ENCODE measurements at regions not wholly inside any gene's neighbourhood (a gene's known extent, or its start where the extent isn't known, plus 50 kb on each side); places are given as distances from the start of the nearest gene placed in this dataset.

DNA sequence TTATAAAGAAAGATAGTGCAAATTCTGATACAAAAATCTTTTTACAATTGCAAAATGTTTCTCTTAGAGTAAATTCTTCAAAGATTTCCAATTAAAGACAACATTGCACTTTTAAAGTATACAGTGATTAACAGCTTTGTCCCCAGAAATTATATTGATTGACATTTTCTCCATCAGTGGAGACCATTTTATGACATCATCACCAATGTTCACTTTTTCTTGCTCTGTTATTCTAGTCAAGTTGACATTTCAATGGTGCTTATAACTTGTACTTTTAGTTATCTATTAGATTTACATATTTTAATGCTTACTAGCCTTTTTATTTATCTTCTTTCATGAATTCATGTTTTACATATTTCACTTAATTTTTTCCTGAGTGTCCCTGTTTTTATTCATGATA, 524.8 kb downstream of the HAO1 start:
- no peak for TF ChIP-seq POLR2A (IDR thresholded peaks at IDR 0.05; ENCODE audit: low read depth, low read length)
- no peak for TF ChIP-seq POLR2AphosphoS5 (IDR thresholded peaks at IDR 0.05; ENCODE audit: low read depth, low read length)

Data from GM12891 (cell line).